Forelimb muscle (tissue), 1 donor: ENCODE measurements at regions not wholly inside any gene's neighbourhood (a gene's known extent, or its start where the extent isn't known, plus 50 kb on each side); places are given as distances from the start of the nearest gene placed in this dataset.

Experiments used
- DNase-seq: peaks from one replicate; pipeline ENCODE4 v3.0.0-alpha.2; 2013; ENCODE audit warnings: low read depth

GRCh38 chr13:73364736-73365135 is 305.9 kb downstream of the KLF5 start:
- DNase-seq = no peak

GRCh38 chr13:73358606-73359095 is 299.8 kb downstream of the KLF5 start:
- no peak for DNase-seq

- DNase-seq = no peak
Observed at GRCh38 chr13:73355134-73355533, 296.3 kb downstream of the KLF5 start.

GRCh38 chr13:73351730-73352129 is 292.9 kb downstream of the KLF5 start:
- DNase-seq = no peak

GRCh38 chr13:73341748-73342147 is 282.9 kb downstream of the KLF5 start:
- no peak for DNase-seq

DNA sequence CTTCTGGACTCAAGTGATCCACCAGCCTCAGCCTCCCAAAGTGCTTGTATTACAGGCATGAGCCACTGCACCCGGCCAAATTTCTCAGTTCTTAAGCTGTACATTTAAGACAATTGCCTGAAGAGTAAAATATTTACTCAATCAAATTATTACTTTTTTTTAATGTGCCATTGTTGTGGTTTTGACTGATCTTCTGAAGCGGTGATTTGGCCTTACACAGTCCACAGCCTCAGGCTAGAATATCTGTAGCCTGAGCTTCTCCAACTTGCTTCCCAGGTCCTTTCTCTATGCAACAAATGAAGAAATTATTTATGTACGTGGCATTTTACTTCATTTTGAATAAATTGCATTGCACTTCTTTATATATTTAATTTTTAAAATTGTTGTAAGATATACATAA is 281.3 kb downstream of the KLF5 start:
- DNase-seq = no peak

DNA sequence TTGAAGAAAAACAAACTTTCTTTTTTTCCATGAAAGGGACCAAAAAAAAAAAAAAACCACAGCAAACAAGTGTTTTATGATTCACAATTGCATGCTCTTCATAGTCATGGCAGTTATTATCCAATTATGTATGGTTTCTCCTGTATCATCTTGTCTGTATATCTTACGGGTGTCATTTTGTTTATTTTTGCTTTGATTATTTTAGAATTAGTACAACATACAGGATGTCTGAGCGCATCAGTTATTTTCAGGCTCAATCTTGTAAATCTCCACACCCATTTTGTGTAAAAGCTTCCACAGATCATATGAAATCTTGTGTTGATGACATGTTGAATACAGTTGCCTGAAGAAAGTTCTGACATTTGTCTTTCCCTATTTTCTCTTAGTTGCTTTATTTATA is 280.3 kb downstream of the KLF5 start:
- no peak for DNase-seq

DNA sequence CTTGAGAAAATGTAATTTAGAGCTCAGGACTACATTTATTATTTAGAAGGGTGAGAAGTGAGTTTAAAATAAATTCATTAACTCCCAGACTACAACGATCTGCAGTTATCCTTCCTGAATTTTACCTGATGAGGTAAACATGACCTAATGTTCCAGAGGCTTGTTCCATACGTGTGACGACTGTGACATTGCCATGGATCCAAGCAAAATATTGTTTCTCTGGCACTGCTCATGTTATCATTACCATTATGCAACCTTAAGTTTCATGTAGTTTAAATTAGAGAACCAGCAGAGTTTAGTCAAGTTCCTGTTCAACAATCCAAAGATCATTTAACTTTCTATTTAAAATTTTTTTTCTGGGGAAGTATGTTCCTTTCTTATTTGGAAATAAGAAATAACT is 279.6 kb downstream of the KLF5 start:
- DNase-seq = no peak

DNA sequence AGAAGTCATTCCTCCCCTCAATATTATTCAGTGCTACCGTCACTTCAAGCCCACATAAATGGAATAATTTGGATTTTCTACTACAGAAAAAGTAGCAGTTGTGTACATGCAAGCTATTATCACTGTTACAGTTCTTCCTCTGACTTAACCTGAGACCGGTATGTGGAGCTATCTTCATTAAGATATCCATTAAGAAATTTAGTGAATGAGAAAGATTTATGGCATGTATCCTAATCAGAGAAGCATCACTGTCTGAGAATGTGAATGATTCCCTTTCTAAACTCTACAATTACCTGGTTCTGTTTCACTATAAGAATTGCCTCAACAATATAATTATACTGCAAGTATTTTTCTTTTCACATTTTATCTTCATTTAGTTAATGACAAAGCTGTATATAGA is 278.7 kb downstream of the KLF5 start:
- no peak for DNase-seq

DNA sequence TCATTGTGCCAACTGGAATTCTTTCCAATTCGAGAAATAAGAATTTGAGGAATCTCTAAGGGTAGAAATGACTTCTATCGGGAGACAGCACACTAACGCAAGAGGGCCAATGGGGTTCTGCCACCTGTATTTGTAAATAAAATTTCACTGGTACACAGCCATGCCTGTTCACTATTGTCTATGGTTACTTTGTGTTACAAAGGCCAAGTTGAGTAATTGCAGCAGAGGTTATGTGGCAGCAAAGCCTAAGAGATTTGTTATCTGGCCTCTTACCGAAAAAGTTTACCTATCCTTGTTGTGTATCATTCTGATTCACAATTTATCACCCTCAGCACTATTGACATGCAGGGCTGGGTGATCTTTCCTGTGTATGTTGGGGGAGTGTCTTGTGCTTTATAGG is 278.0 kb downstream of the KLF5 start:
- no peak for DNase-seq

- no peak for DNase-seq
Observed at GRCh38 chr13:73335944-73336343, 277.1 kb downstream of the KLF5 start.

GRCh38 chr13:73335210-73335609 is 276.4 kb downstream of the KLF5 start:
- DNase-seq = no peak

DNA sequence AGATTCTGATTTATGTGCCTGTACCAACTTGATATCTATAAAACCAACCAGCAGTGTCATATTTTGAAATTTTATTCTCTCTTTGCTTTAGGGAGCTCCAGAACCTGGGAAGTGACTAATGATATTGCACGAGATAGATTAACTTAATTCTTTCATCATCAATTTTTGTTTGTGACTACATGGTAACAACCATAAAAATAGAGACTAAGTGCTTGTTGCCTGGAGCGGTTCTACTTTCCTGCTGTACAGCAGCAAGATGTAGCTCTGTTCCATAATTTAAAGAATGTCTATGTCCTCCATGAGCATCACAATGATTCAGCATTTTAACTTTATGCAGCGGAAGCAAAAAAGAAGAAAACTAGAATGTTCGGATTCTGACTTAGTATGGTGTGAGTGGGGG is 275.6 kb downstream of the KLF5 start:
- no peak for DNase-seq

GRCh38 chr13:73331556-73331955 is 272.8 kb downstream of the KLF5 start:
- no peak for DNase-seq

- no peak for DNase-seq
Observed at GRCh38 chr13:73329355-73329754, 270.6 kb downstream of the KLF5 start.

DNA sequence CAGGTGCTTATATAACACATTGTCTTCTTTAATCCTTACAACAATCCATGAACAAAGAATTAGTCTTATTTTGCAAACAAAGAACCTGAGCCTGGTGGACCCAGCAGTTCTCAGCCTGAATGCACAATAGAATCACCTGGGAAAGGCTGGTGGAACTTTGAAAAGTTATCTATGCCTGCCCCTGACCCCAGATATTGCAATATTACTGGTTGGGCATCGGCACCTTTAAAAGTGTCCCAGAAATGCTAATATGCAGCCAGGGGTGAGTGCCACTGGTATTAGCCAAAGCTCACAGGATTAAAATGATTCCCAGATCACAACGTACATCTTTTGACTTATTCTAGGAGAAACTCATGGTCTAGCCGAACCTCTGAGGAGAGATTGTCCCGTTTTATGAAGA is 268.8 kb downstream of the KLF5 start:
- no peak for DNase-seq

- no peak for DNase-seq
Observed at GRCh38 chr13:73325723-73326558, 267.1 kb downstream of the KLF5 start.

DNA sequence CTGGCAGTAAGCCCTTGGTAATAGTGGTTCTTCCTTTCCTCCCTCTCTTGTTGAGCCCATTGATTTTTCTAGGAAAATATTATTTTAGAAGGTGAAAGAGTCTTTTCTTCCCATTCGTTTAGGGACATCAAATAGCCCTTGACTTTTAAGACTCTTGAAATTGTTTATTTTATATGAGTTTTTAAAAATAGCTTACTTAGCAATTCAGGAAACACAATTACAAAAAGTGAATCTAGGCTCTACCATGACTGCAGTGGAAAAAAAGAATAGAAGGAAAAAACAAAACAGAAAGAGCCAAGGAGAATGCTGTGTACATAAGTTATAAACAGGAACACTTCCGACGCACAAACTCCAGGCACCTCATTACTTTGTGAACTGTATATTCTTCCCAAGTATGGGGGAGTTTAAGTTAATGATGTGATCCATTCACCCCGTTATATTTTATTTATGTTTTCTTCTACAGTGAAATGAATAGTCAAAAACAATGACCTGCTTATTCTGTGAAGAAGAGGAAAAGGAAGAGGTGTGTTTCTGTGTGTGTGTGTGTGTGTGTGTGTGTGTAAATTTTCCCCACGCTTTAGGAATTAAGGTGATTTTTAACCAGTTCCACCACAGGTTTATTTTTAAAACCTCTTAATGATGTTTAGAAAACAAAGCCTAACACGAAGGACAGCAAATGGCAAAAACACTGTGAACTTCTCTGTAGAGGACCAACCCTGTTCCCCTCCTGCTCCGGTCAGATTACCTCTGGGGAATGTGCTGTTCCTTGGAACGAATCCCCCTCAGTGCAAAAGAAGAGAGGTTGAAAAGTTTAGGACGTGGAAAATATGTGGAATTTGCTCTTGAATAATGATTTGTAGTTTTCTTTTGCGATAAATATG is 266.3 kb downstream of the KLF5 start:
- DNase-seq = peak; percentile 9

DNA sequence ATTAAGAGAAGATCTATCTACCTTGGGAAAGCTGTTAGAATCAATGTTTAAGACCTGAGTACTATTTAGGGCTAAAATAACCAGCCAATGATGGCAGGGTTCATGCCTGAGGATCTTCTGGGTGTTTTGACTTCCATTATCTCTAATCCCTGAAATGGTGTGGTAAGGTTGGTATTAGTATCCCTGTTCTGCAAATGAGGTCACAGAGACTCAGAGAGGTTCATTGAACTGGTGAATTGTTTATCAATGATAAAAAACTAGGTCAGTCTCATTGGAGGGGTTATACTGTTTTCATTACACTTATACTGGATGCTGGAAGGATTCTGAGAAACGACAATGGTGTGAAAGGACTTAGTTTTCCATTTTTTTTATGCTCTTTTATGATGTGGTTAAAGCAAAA is 264.8 kb downstream of the KLF5 start:
- no peak for DNase-seq

DNA sequence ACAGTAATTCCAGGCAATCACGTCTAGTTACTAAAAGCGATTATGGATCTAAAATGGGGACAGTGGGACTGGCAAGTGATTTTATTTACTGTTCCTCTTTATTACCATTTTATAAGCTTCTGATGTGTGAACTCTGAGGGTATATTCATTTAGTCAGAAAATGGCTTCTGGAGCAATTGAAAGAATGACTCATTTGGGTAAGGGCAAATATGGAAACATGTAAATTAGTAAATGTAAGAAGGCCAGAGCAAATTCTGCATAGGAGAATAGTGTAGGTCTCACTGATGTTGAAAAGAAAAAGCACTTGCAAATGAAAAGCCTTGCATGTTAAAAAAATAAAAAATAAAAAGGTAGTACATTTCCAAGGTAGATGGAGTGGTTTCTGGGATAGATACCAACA is 262.2 kb downstream of the KLF5 start:
- DNase-seq = no peak

DNA sequence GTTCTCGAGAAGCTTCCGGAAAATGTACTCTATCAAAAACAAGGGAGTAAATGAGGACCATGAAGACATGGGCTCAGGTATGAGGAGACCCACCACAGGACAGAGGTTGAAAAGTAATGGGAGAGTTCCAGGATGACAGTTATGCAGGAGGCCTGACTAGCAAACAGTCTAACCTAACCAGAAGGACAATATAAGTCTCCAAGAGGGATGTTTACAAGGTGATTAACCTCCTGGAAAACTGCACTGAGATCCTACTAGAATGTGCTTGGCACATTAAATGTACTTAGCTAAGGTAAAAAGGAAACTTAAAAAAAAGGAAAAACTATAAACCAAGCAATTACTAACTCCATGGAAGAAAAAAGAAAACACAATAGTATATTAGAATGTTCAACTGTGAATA is 258.3 kb downstream of the KLF5 start:
- DNase-seq = no peak

DNA sequence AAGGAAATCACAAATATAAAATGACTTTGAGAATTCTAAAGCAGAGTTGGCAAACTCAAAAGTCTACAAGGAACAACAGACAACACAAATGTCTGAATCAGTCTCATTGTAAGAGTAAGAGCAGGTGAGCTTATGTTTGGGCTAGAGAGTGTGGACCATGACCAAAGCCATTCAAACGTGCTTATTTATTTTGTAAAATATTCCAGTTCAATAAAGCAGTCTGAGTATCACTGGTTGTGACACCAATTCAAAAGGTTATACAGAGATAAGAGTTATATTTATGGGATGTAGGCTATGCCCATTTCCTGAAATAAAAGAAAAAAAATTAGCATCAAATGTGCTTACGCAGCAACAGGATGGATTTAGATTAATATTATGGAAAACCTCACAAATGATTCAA is 251.6 kb downstream of the KLF5 start:
- DNase-seq = no peak

DNA sequence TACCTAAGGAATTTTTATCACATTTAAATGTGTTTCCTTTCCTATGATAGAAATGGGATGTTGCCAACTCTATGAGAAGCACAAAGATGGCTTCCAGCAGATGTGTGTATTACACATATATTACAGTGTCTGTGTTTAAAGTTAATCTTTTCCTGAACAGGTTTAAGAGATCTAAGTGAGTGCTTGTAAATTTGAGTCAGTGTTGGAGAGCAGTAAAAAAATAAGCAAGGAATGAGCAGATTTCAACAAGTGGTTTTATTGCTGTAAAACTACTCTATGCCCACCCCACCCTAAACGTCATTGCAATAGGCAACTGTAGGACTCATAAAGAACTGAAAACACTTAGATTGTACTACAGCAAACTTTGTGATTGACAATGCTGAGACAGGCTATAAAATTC is 248.7 kb downstream of the KLF5 start:
- DNase-seq = no peak
